ENCODE measurements at regions not wholly inside any gene's neighbourhood (a gene's known extent, or its start where the extent isn't known, plus 50 kb on each side); places are given as distances from the start of the nearest gene placed in this dataset.

- TF ChIP-seq, protein P1, sequence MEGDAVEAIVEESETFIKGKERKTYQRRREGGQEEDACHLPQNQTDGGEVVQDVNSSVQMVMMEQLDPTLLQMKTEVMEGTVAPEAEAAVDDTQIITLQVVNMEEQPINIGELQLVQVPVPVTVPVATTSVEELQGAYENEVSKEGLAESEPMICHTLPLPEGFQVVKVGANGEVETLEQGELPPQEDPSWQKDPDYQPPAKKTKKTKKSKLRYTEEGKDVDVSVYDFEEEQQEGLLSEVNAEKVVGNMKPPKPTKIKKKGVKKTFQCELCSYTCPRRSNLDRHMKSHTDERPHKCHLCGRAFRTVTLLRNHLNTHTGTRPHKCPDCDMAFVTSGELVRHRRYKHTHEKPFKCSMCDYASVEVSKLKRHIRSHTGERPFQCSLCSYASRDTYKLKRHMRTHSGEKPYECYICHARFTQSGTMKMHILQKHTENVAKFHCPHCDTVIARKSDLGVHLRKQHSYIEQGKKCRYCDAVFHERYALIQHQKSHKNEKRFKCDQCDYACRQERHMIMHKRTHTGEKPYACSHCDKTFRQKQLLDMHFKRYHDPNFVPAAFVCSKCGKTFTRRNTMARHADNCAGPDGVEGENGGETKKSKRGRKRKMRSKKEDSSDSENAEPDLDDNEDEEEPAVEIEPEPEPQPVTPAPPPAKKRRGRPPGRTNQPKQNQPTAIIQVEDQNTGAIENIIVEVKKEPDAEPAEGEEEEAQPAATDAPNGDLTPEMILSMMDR (IDR thresholded peaks at IDR 0.05; ENCODE audit: control extremely low read depth in 1 of 3, insufficient read depth in 1 of 3, low read depth in 1 of 3, low read length in 3 of 3) = no peak
- no peak for TF ChIP-seq YY1 (IDR thresholded peaks at IDR 0.05; ENCODE audit: low read depth, low read length)
These were observed 188.1 kb upstream of the BMP2 start for GRCh38 chr20:6579417-6579816.
